H1 (cell line): ENCODE measurements at regions not wholly inside any gene's neighbourhood (a gene's known extent, or its start where the extent isn't known, plus 50 kb on each side); places are given as distances from the start of the nearest gene placed in this dataset.
"Not testable (repeated sequence)": the region's sequence is repeated elsewhere in the genome, so short reads cannot be mapped to it uniquely, and the experiment has no call there.

ENCODE experiments used
- CTCF ChIA-PET: fragments of 300-600 bp; sonication (Branson Sonifier 250); formaldehyde crosslinking; loops from one replicate; lab custom pipeline; 2021; ENCODE audit not compliant: partially characterized antibody; lab: Charles Lee
- POLR2A ChIA-PET: fragments of 300-600 bp; sonication (Branson Sonifier 250); formaldehyde crosslinking; loops from one replicate; lab custom pipeline; 2021; ENCODE audit warnings: inconsistent platforms; ENCODE audit not compliant: partially characterized antibody; lab: Charles Lee
- DNase-seq, 2 experiments: peaks; one replicate each; pipeline versions ENCODE4 v3.0.0 to v3.0.0-alpha.2; 2010 to 2022; ENCODE audit warnings: low spot score in 2 of 2, low read depth in 1 of 2, mixed read lengths in 1 of 2
- FAIRE-seq: peaks from 2 replicates; lab custom pipeline; 2011; peaks lifted over from hg19 to GRCh38; lab: Jason Lieb, UNC
- H2AFZ ChIP-seq: 2 replicates; pipeline ENCODE4 v1.8.1; 2012; ENCODE audit warnings: low read length, inconsistent platforms
- H2AK5ac ChIP-seq: 2 replicates; pipeline ENCODE4 v1.6.1; 2013; ENCODE audit warnings: low read depth, low read length
- H2BK120ac ChIP-seq: replicated peaks from 2 replicates; pipeline ENCODE3; 2013; ENCODE audit warnings: low read depth, low read length, inconsistent platforms
- H2BK12ac ChIP-seq: 2 replicates; pipeline ENCODE4 v1.6.1; 2013; ENCODE audit warnings: low read depth, low read length
- H2BK15ac ChIP-seq: 2 replicates; pipeline ENCODE4 v1.6.1; 2013; ENCODE audit warnings: low read length
- H2BK20ac ChIP-seq: 2 replicates; pipeline ENCODE4 v1.6.1; 2013; ENCODE audit warnings: low read length
- H2BK5ac ChIP-seq: 2 replicates; pipeline ENCODE4 v1.6.1; 2013; ENCODE audit warnings: low read depth, low read length
- H3K14ac ChIP-seq: 2 replicates; pipeline ENCODE4 v1.6.1; 2013; ENCODE audit warnings: inconsistent platforms; ENCODE audit not compliant: insufficient read length
- H3K18ac ChIP-seq: 2 replicates; pipeline ENCODE4 v1.6.1; 2013; ENCODE audit warnings: low read length; ENCODE audit errors: extremely low read depth
- H3K23ac ChIP-seq: 2 replicates; pipeline ENCODE4 v1.6.1; 2013; ENCODE audit warnings: inconsistent platforms; ENCODE audit not compliant: insufficient read length
- H3K23me2 ChIP-seq: 2 replicates; pipeline ENCODE4 v1.6.1; 2013; ENCODE audit warnings: low read depth, low read length
- H3K27ac ChIP-seq: 2 replicates; pipeline ENCODE4 v1.6.1; 2011; ENCODE audit warnings: low read depth, low read length, inconsistent platforms
- H3K27me3 ChIP-seq, 4 experiments: replicated peaks in 1 of 4; 1 replicate in 1 of 4; 2 replicates in 3 of 4; pipeline versions ENCODE4 v1.6.1 to v1.8.1; 2011 to 2013; ENCODE audit warnings: low read length in 3 of 4, mild to moderate bottlenecking in 3 of 4, inconsistent platforms in 2 of 4, mixed read lengths in 2 of 4, moderate library complexity in 1 of 4; ENCODE audit not compliant: control insufficient read depth in 3 of 4, insufficient read depth in 3 of 4; ENCODE audit errors: extremely low read depth in 1 of 4
- H3K36me3 ChIP-seq, 4 experiments: 2 replicates each; pipeline versions ENCODE4 v1.6.1 to v1.8.1; 2011 to 2013; ENCODE audit warnings: mild to moderate bottlenecking in 4 of 4, low read length in 3 of 4, moderate library complexity in 2 of 4, control low read depth in 1 of 4, inconsistent platforms in 1 of 4; ENCODE audit not compliant: insufficient read depth in 4 of 4, control insufficient read depth in 2 of 4
- H3K4ac ChIP-seq: replicated peaks from 2 replicates; pipeline ENCODE3; 2013; ENCODE audit warnings: low read length, low read depth, mixed read lengths, inconsistent platforms; ENCODE audit not compliant: insufficient read length
- H3K4me1 ChIP-seq, 4 experiments: replicated peaks in 1 of 4; 1 replicate in 1 of 4; 2 replicates in 3 of 4; pipeline versions ENCODE4 v1.6.1 to v1.8.1; 2011 to 2013; ENCODE audit warnings: low read length in 3 of 4, inconsistent platforms in 2 of 4, mixed read lengths in 1 of 4; ENCODE audit not compliant: insufficient read depth in 4 of 4, control insufficient read depth in 3 of 4
- H3K4me2 ChIP-seq, 2 experiments: 2 replicates each; pipeline versions ENCODE4 v1.6.1 to v1.8.1; 2011 to 2013; ENCODE audit warnings: low read depth in 2 of 2, low read length in 2 of 2, control low read depth in 1 of 2, inconsistent platforms in 1 of 2, mild to moderate bottlenecking in 1 of 2; ENCODE audit not compliant: insufficient read depth in 1 of 2
- H3K4me3 ChIP-seq, 4 experiments: fragments of 200-600, 300-600 bp in 1 of 4; sonication (generic), shearing (Covaris generic), sonication (Bioruptor Twin) in 1 of 4; 2 replicates each; pipeline versions ENCODE4 v1.5.1 to v1.8.1; 2011 to 2016; ENCODE audit warnings: low read length in 4 of 4, low read depth in 3 of 4, control low read depth in 2 of 4, inconsistent platforms in 2 of 4, mild to moderate bottlenecking in 2 of 4, mixed read lengths in 1 of 4, moderate library complexity in 1 of 4; ENCODE audit not compliant: insufficient read depth in 2 of 4; ENCODE audit errors: extremely low read depth in 1 of 4
- H3K56ac ChIP-seq: replicated peaks from 2 replicates; pipeline ENCODE3; 2013; ENCODE audit warnings: low read depth, mild to moderate bottlenecking, mixed read lengths, low read length, inconsistent platforms; ENCODE audit not compliant: insufficient read length
- H3K79me1 ChIP-seq: 2 replicates; pipeline ENCODE4 v1.6.1; 2013; ENCODE audit warnings: low read depth, low read length, control low read depth
- H3K79me2 ChIP-seq, 2 experiments: 2 replicates each; pipeline versions ENCODE4 v1.6.1 to v1.8.1; 2012 to 2013; ENCODE audit warnings: low read length in 2 of 2, mild to moderate bottlenecking in 2 of 2, inconsistent platforms in 1 of 2; ENCODE audit not compliant: insufficient read depth in 2 of 2, control insufficient read depth in 1 of 2
- H3K9ac ChIP-seq, 4 experiments: replicated peaks in 1 of 4; 1 replicate in 1 of 4; 2 replicates in 3 of 4; pipeline versions ENCODE4 v1.6.1 to v1.8.1; 2011 to 2013; ENCODE audit warnings: low read depth in 3 of 4, low read length in 3 of 4, control low read depth in 2 of 4, mild to moderate bottlenecking in 2 of 4, moderate library complexity in 2 of 4, inconsistent platforms in 1 of 4; ENCODE audit errors: extremely low read depth in 1 of 4
- H3K9me3 ChIP-seq, 2 experiments: 2 replicates each; pipeline versions ENCODE4 v1.6.1 to v1.8.1; 2012 to 2013; ENCODE audit warnings: mild to moderate bottlenecking in 2 of 2, moderate library complexity in 2 of 2, control low read depth in 1 of 2, inconsistent platforms in 1 of 2, low read depth in 1 of 2, low read length in 1 of 2, mixed read lengths in 1 of 2; ENCODE audit not compliant: insufficient read depth in 2 of 2
- H4K20me1 ChIP-seq, 2 experiments: replicated peaks in 1 of 2; 2 replicates each; pipeline versions ENCODE3 to v1.8.1; 2011 to 2013; ENCODE audit warnings: inconsistent platforms in 2 of 2, low read length in 2 of 2, mild to moderate bottlenecking in 1 of 2; ENCODE audit not compliant: insufficient read depth in 2 of 2, control insufficient read depth in 1 of 2
- H4K5ac ChIP-seq: 2 replicates; pipeline ENCODE4 v1.6.1; 2013; ENCODE audit warnings: low read length, low read depth, mixed read lengths, inconsistent platforms; ENCODE audit not compliant: insufficient read length
- H4K8ac ChIP-seq: 2 replicates; pipeline ENCODE4 v1.8.0; 2013; ENCODE audit warnings: mild to moderate bottlenecking, moderate library complexity, low read length, inconsistent platforms; ENCODE audit not compliant: insufficient read depth; ENCODE audit errors: extremely low read depth
- H4K91ac ChIP-seq: replicated peaks from 2 replicates; pipeline ENCODE3; 2013; ENCODE audit warnings: low read length, mixed read lengths, inconsistent platforms; ENCODE audit not compliant: insufficient read length
- RAD21 ChIP-seq, 2 experiments: IDR thresholded peaks in 1 of 2; conservative IDR thresholded peaks in 1 of 2; 2 replicates each; pipeline ENCODE4 v1.6.1; 2011; ENCODE audit warnings: low read depth in 2 of 2, low read length in 2 of 2, improper control_type of control experiment in 1 of 2, inconsistent platforms in 1 of 2, mild to moderate bottlenecking in 1 of 2, moderate library complexity in 1 of 2
- WGBS, 2 experiments: shearing (Covaris generic) in 1 of 2; methylation state at CpG; one replicate each; pipeline versions ENCODE4 v1.1.6 to v1.1.7; 2013 to 2015; ENCODE audit warnings: low lambda C conversion rate in 2 of 2, mixed read lengths in 2 of 2, inconsistent platforms in 1 of 2, low coverage in 1 of 2, missing lambda C conversion rate in 1 of 2; ENCODE audit not compliant: insufficient replicate concordance in 2 of 2, insufficient coverage in 1 of 2, insufficient read length in 1 of 2; ENCODE audit errors: extremely low coverage in 1 of 2, missing lambda C conversion rate in 1 of 2; 5-methylcytosine and 5-hydroxymethylcytosine counted together

DNA sequence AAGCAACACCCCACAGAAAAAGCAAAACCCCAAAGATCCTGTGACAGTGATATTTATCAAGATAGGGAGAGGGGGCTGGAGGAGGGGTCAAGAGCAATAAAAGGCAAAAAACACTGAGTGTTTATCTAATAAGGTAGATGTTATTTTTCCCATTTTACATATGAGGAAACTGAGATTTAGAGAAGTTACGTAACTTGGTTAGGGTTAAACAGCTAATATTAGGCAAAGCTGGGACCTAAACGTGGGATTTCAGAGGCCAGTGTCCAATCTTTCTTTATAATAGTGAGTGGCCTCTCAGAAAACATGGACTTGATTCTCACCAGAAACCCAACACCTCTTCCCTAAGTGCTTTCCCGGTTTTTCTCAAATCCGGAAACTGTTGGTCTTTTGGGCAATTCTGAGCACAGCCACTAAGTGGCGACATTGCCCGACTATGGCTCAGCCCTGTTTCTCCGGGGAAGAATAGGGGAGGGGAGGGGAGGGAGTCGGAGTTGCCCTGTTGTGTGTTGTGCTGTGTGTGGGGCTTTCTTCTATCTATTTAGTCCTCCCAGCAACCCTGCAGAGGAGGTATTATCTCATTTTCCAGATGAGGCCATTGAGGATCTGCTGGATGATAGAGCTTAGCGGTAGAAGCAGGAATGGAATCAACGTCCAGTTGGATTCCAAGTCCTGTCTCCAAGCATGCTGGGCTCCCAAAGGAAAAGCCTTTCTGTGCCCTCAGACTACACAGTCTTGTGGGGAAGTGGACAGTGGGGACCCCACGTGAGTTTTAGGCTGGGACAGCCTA, 58.7 kb upstream of the ETV3 start:
- H2AFZ ChIP-seq, H3K27ac ChIP-seq, H4K8ac ChIP-seq, H3K14ac ChIP-seq, H3K9me3 ChIP-seq, H2BK15ac ChIP-seq, H3K18ac ChIP-seq, H3K23ac ChIP-seq, H3K4me1 ChIP-seq, H2BK120ac ChIP-seq, H3K79me1 ChIP-seq, H3K4me3 ChIP-seq, H3K4me2 ChIP-seq, H4K91ac ChIP-seq, H3K4ac ChIP-seq, H3K23me2 ChIP-seq, H3K79me2 ChIP-seq, H2BK20ac ChIP-seq, H3K27me3 ChIP-seq, H3K56ac ChIP-seq, H4K5ac ChIP-seq, H3K9ac ChIP-seq, H2BK12ac ChIP-seq, H3K36me3 ChIP-seq, H2BK5ac ChIP-seq, H4K20me1 ChIP-seq, H2AK5ac ChIP-seq: not testable (repeated sequence)
- CTCF ChIA-PET, result interaction anchor here (0.8 to 5.3 kb wide), 39 partner anchors 10 to 383 kb away, joined by 3 to 51 read pairs (median 6); no protein-coding TSS in a partner anchor
- whole genome bisulfite sequencing, 2 experiments, result 12% methylated on average over 6 of the region's 11 CpGs; no CpG with 5 or more reads in 1 of the 2 experiments
- TF ChIP-seq RAD21 (IDR thresholded peaks at IDR 0.05 in 1 of 2, conservative IDR thresholded peaks at IDR 0.05 in 1 of 2; ENCODE audit: low read depth in 2 of 2, low read length in 2 of 2), result peak; percentile 32 to 45
- POLR2A ChIA-PET, result interaction anchor here (1.0 kb wide), 1 partner anchor 84 kb away, joined by 3 read pairs; no protein-coding TSS in a partner anchor
- FAIRE-seq (peak; percentile 95), DNase-seq (peak in 1 of 2 experiments; percentile 52)
